ENCODE measurements at regions not wholly inside any gene's neighbourhood (a gene's known extent, or its start where the extent isn't known, plus 50 kb on each side); places are given as distances from the start of the nearest gene placed in this dataset.

DNA sequence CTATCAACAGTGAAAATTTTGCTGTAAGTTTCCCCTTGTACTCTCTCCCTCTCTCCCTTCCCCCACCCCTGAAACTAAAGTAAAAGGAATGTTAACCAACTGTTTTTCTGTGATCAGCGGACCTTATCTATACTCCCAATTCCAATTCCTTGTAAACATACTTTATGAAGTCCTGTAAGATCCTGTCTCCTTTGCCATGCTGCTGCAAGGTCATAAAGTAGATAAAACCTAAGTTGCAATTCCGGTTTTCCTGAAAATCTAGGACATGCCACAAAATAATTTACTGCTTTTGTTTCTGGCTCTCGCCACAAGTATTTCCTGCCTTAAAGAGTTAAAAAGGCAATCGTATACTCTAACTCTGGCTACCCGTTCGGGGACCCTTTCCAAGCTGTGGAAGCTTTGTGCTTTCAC, 1469.0 kb downstream of the LRRC4C start:
- 7 to 8% methylated on average over 6 of the region's 6 CpGs for WGBS, 2 donors
- intact Hi-C loops (cut with DNase I; ENCODE audit: low total_unique reads), result no loop called here
- no peak for TF ChIP-seq POLR2A (IDR thresholded peaks at IDR 0.05)
- TF ChIP-seq, protein P1, sequence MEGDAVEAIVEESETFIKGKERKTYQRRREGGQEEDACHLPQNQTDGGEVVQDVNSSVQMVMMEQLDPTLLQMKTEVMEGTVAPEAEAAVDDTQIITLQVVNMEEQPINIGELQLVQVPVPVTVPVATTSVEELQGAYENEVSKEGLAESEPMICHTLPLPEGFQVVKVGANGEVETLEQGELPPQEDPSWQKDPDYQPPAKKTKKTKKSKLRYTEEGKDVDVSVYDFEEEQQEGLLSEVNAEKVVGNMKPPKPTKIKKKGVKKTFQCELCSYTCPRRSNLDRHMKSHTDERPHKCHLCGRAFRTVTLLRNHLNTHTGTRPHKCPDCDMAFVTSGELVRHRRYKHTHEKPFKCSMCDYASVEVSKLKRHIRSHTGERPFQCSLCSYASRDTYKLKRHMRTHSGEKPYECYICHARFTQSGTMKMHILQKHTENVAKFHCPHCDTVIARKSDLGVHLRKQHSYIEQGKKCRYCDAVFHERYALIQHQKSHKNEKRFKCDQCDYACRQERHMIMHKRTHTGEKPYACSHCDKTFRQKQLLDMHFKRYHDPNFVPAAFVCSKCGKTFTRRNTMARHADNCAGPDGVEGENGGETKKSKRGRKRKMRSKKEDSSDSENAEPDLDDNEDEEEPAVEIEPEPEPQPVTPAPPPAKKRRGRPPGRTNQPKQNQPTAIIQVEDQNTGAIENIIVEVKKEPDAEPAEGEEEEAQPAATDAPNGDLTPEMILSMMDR (IDR thresholded peaks at IDR 0.05), result no peak
- no peak overlapping the region for H3K4me3 ChIP-seq (ENCODE audit: low read depth, poor library complexity, severe bottlenecking)
- no peak for DNase-seq (ENCODE audit: low spot score in 2 of 2)

GRCh38 chr11:39975091-39975490, 1484.4 kb downstream of the LRRC4C start:
- intact Hi-C loops (cut with DNase I; ENCODE audit: low total_unique reads), result loop anchor here (2.0 kb wide), 1 partner anchor 18 kb away; no protein-coding TSS in a partner anchor
- H3K4me3 ChIP-seq (ENCODE audit: low read depth, poor library complexity, severe bottlenecking), result no peak overlapping the region
- WGBS, 2 donors, result 82 to 92% methylated on average over 1 of the region's 1 CpG
- no peak for DNase-seq (ENCODE audit: low spot score in 2 of 2)
- TF ChIP-seq POLR2A (IDR thresholded peaks at IDR 0.05), result no peak
- TF ChIP-seq, protein P1 (IDR thresholded peaks at IDR 0.05), result no peak

- no peak for DNase-seq (ENCODE audit: low spot score in 2 of 2)
- intact Hi-C loops (cut with DNase I; ENCODE audit: low total_unique reads), result no loop called here
- no peak for TF ChIP-seq POLR2A (IDR thresholded peaks at IDR 0.05)
- TF ChIP-seq, protein P1 (IDR thresholded peaks at IDR 0.05), result no peak
- WGBS, 2 donors, result 79 to 83% methylated on average over 5 of the region's 5 CpGs
- H3K4me3 ChIP-seq (ENCODE audit: low read depth, poor library complexity, severe bottlenecking), result no peak overlapping the region
Measured at GRCh38 chr11:39972461-39972860, 1487.0 kb downstream of the LRRC4C start.

GRCh38 chr11:39971938-39972337, 1487.5 kb downstream of the LRRC4C start:
- TF ChIP-seq POLR2A (IDR thresholded peaks at IDR 0.05), result no peak
- TF ChIP-seq, protein P1 (IDR thresholded peaks at IDR 0.05), result no peak
- intact Hi-C loops (cut with DNase I; ENCODE audit: low total_unique reads), result no loop called here
- H3K4me3 ChIP-seq (ENCODE audit: low read depth, poor library complexity, severe bottlenecking), result no peak overlapping the region
- no peak for DNase-seq (ENCODE audit: low spot score in 2 of 2)
- 75 to 79% methylated on average over 3 of the region's 3 CpGs for WGBS, 2 donors

DNA sequence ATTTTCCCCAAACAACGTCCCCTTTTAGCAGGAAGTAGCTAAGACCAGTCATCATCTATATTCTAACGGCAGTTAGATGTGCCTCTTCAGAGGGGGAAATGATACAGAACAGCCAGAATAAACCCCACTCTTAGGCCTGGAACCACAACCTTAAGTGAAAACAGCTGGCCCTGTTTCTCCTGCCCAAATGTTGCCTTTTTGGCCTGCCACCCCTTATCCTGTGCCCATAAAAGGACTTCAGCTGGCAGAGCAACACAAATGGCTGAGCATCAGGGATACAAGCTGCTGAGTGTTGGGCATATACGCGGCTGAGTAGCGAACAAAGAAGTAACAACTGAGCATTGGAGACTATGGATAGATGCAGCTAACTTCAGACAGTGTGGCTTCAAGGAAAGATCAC, 1491.4 kb downstream of the LRRC4C start:
- TF ChIP-seq, protein P1 (IDR thresholded peaks at IDR 0.05), result no peak
- no peak for TF ChIP-seq POLR2A (IDR thresholded peaks at IDR 0.05)

GRCh38 chr11:39965701-39966100, 1493.8 kb downstream of the LRRC4C start:
- 47 to 75% methylated on average over 5 of the region's 5 CpGs for WGBS, 2 donors
- DNase-seq (ENCODE audit: low spot score in 2 of 2), result no peak
- TF ChIP-seq, protein P1 (IDR thresholded peaks at IDR 0.05), result no peak
- no peak for TF ChIP-seq POLR2A (IDR thresholded peaks at IDR 0.05)
- H3K4me3 ChIP-seq (ENCODE audit: low read depth, poor library complexity, severe bottlenecking), result no peak overlapping the region
- intact Hi-C loops (cut with DNase I; ENCODE audit: low total_unique reads), result no loop called here

More for the DNA sequence above, 1491.4 kb downstream of the LRRC4C start:
- DNase-seq (ENCODE audit: low spot score in 2 of 2), result no peak
- 71 to 77% methylated on average over 5 of the region's 5 CpGs for WGBS, 2 donors
- H3K4me3 ChIP-seq (ENCODE audit: low read depth, poor library complexity, severe bottlenecking), result no peak overlapping the region
- intact Hi-C loops (cut with DNase I; ENCODE audit: low total_unique reads), result no loop called here

Data from lower leg skin (tissue), 4 donors.